RCC 7860 (cell line): ENCODE measurements at regions not wholly inside any gene's neighbourhood (a gene's known extent, or its start where the extent isn't known, plus 50 kb on each side); places are given as distances from the start of the nearest gene placed in this dataset.

Experiments
- DNase-seq: peaks from one replicate; pipeline ENCODE4 v3.0.0-alpha.2; 2015; ENCODE audit warnings: low spot score
- FAIRE-seq: peaks from 2 replicates; lab custom pipeline; 2012; peaks lifted over from hg19 to GRCh38; lab: Jason Lieb, UNC

GRCh38 chr18:7341581-7342337 is 110.9 kb downstream of the LRRC30 start:
- DNase-seq (no peak), FAIRE-seq (no peak)

DNA sequence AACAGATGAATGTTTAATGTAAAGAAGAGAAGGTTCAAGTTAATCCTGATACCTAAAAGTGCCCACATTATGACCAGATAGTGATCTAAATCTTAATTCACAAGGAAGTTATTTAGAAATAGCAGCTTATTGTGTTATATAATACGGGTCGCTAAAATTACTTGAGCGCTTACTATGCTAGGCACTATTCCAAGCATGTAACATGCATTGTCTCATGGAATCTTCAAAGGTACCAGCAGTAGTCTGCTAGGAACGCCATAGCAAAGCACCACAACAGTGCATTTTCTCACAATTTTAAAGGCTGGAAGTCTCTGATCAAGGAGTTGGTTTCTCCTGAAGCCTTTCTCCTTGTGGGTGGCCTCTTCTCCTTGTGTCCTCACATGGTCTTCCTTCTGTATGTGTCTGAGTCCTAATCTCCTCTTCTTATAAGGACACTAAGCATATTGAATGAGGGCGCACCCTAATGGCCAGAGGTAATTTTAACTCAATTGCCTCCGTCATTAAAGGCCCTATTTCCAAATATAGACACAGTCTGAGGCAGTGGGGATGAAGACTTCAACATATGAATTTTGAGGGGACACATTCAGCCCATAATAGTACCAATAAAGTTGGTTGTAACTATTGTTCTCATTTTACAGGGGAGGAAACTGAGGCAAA is 118.4 kb downstream of the LRRC30 start:
- no peak for FAIRE-seq
- no peak for DNase-seq

GRCh38 chr18:7358989-7359726 is 128.3 kb downstream of the LRRC30 start:
- DNase-seq: no peak
- FAIRE-seq: no peak

- DNase-seq (no peak), FAIRE-seq (no peak)
Measured at GRCh38 chr18:7360606-7361170, 129.8 kb downstream of the LRRC30 start.

DNA sequence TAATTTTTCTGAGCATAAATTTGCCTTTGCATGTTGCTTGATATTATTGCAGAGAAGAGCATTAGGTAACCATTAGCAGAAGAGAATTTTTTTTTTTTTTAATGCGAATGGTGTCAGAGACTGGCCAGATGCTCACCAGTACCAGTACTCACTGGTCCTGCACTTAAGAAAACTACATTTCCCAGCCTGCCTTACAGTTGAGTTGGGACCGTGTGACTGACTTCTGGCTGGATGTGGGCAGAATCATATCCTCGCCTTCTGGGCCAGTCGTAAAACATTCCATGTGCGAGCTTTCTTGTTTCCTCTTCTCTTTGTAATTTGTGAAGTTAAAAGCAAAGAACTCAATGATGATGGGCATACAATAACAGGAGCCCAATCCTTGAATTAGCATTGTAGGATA is 132.4 kb downstream of the LRRC30 start:
- FAIRE-seq (no peak), DNase-seq (no peak)

GRCh38 chr18:7366597-7366996 is 135.7 kb downstream of the LRRC30 start:
- no peak for FAIRE-seq
- DNase-seq: no peak

DNA sequence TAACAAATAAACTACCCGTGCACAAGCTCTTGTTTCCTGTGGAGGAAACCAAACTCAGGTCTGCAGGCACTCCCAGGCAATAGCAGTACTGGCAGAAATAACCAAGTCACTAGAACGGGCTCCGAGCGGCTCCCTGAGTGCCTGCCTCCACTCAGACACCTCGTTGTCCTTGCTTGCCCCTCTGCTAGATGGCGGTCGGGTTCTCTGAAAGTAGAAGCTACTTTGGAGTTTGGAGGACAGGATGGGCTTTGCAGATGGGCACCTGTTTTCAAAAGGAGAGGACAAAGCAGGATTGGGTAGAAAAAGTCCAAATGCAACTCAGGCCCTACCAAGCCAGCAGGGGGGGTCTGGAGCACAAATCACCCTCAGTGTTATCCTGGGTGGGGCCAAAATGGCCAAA is 136.4 kb downstream of the LRRC30 start:
- DNase-seq (no peak), FAIRE-seq (no peak)

- FAIRE-seq (no peak), DNase-seq (no peak)
Measured at GRCh38 chr18:7369006-7369405, 138.1 kb downstream of the LRRC30 start.

- FAIRE-seq: no peak
- no peak for DNase-seq
Measured at GRCh38 chr18:7370375-7370774, 139.5 kb downstream of the LRRC30 start.

DNA sequence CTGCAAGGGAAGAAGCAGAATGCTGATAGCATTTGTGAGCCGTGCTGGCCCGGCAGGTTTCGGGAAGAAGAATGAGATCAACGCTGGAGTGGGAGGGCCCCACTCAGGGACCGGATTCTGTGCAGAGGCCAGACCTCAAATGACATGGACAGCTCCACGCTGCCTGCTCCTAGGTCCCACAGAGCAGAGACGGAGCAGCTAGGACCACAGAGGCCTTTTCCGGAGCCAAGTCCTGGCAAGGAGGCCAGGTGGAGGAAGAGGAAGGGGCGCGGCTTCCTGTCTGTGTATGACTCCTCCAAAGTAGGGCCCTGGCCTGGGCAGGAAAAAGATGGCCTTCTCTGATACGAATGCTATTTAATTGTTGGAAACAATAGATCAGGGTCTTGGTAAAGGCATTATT is 139.9 kb downstream of the LRRC30 start:
- DNase-seq: no peak
- FAIRE-seq: no peak

GRCh38 chr18:7373441-7373840 is 142.6 kb downstream of the LRRC30 start:
- no peak for FAIRE-seq

DNA sequence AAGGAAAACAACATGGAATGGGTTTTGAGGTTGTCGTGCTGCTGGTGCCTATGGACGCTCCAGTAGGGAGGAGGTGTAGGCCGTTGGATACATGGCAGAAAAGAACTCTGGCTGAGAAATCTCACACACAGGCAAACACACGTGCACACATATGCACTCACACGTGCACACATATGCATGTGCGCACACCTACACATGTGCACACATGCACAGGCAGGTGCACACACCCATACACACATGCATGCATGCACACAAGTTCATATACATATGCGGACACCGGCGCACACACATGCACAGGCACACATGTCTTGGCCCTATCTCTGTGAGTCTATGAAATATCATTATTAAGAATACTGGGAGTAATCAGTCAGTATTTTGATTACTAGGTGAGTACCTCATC is 150.4 kb downstream of the LRRC30 start:
- no peak for FAIRE-seq
- no peak for DNase-seq

More at GRCh38 chr18:7373441-7373840, 142.6 kb downstream of the LRRC30 start:
- DNase-seq: no peak

DNA sequence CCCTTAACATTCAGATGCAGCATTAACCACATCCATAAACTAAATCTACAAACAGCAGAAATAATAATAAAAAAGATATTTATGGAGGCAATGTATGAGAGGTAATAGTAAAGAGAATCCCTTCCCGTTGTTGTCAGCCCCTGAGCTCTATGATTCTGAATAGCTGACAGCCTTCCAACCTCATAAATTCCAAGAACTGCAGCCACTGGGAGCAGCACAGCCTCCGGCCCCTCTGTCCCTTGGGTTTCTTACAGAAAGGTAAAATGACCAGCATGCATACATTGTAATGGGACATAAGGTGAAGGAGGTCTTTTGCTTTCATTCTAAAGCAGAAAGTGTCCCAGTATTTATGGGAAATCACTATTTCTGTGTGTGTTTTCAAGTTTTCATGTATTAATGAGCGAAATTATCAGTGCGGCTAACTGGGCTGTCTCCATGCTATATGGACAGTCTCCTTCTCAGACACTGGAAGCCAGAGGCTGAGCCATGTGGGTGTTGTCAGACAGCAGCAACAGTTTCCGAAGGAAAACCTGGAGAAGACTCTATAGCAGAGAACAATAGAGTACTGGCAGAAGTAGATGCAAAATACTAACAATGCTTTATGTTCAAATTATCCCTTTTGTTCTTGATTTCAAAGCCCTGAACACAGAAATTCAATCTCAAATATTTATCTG is 151.6 kb downstream of the LRRC30 start:
- no peak for DNase-seq
- FAIRE-seq: no peak

GRCh38 chr18:7383002-7383980 is 152.4 kb downstream of the LRRC30 start:
- no peak for FAIRE-seq
- no peak for DNase-seq

DNA sequence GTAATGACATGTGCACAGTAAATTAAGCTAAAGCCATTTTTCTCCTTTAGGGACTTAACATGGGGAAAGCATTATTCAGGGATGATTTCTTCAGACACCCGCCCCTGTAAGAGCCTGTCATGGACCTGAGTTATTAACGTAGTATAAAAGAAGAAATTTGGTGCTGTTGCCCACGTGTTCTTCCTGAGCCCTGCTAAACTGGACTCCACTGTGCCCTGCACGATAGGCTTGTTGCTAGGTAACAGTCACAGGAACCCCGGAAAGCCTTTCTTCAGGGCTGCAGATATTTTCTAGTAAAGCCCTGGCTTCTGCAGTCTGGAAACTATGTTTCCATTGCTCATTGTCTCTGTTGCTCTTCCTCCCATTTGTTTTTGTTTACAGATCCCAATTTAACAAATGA is 157.9 kb downstream of the LRRC30 start:
- no peak for FAIRE-seq
- no peak for DNase-seq

GRCh38 chr18:7390731-7391492 is 160.0 kb downstream of the LRRC30 start:
- FAIRE-seq (no peak), DNase-seq (no peak)

GRCh38 chr18:7393080-7393479 is 162.2 kb downstream of the LRRC30 start:
- FAIRE-seq (no peak), DNase-seq (no peak)

DNA sequence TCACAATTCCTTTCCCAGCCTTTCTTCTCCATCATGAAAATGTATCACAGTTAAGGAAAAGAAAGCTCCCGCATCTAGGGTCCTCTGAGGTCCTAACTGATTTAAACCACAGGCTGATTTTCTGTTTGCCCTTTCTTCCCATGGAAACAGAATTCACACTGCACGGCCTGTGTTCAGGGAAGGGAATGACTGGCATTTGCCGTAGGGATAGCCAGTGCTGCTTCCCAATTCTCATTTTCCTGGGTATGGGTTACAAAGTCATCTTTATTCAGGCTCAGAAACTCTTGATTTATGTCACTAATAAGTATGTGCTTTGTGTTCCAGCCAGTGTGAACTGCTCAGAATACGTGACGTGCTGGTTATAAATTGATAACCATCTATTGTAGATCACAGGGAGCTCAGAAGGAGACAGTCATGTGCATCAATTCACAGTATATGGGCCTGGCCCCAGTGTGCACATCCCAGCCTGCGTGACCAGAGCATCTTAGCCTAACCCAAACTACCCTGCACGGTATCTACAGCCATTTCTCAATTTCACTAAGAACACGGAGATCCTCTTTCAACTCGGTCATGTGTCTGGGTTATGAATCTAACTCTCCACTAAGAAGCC is 163.3 kb downstream of the LRRC30 start:
- FAIRE-seq (no peak), DNase-seq (no peak)

GRCh38 chr18:7395566-7395965 is 164.7 kb downstream of the LRRC30 start:
- FAIRE-seq (no peak), DNase-seq (no peak)
